Skeletal muscle tissue (tissue), 3 donors: ENCODE measurements at regions not wholly inside any gene's neighbourhood (a gene's known extent, or its start where the extent isn't known, plus 50 kb on each side); places are given as distances from the start of the nearest gene placed in this dataset.

ENCODE experiments used
- H3K27ac ChIP-seq: one replicate; pipeline ENCODE4 v1.7.0; 2013; ENCODE audit warnings: mild to moderate bottlenecking, low read depth, low read length, inconsistent platforms
- H3K27me3 ChIP-seq, 3 donors: one replicate each; pipeline ENCODE4 v1.7.0; 2013; ENCODE audit warnings: low read length in 3 of 3; ENCODE audit not compliant: control insufficient read depth in 3 of 3, insufficient read depth in 3 of 3
- H3K36me3 ChIP-seq, 3 donors: one replicate each; pipeline ENCODE4 v1.7.0; 2013; ENCODE audit warnings: low read length in 3 of 3; ENCODE audit not compliant: control insufficient read depth in 3 of 3, insufficient read depth in 3 of 3
- H3K4me1 ChIP-seq, 3 donors: one replicate each; pipeline ENCODE4 v1.7.0; 2013; ENCODE audit warnings: low read length in 3 of 3, mild to moderate bottlenecking in 3 of 3; ENCODE audit not compliant: control insufficient read depth in 3 of 3, insufficient read depth in 3 of 3
- H3K4me3 ChIP-seq, 3 donors: one replicate each; pipeline ENCODE4 v1.7.0; 2013; ENCODE audit warnings: low read length in 3 of 3
- H3K9ac ChIP-seq, 3 donors: one replicate each; pipeline ENCODE4 v1.7.0; 2013; ENCODE audit warnings: low read length in 3 of 3, mild to moderate bottlenecking in 3 of 3, moderate library complexity in 2 of 3, low read depth in 1 of 3
- H3K9me3 ChIP-seq, 3 donors: one replicate each; pipeline ENCODE4 v1.7.0; 2013; ENCODE audit warnings: low read length in 3 of 3; ENCODE audit not compliant: control insufficient read depth in 3 of 3
- donor health status: Osteomylitis.

GRCh38 chr4:24055623-24056022 lies 165.8 kb upstream of the PPARGC1A start:
- Histone ChIP-seq H3K36me3 (no peaks in the 10 kb centered on the region), H3K9ac (no peak overlapping the region), H3K9me3 (no peaks in the 10 kb centered on the region), H3K4me3 (no peak overlapping the region), H3K4me1 (no peaks in the 10 kb centered on the region), H3K27ac (no peak overlapping the region), H3K27me3 (no peaks in the 10 kb centered on the region)

GRCh38 chr4:24054910-24055309 lies 165.1 kb upstream of the PPARGC1A start:
- Histone ChIP-seq H3K36me3 (no peaks in the 10 kb centered on the region), H3K9me3 (no peaks in the 10 kb centered on the region), H3K27ac (no peak overlapping the region), H3K4me3 (no peak overlapping the region), H3K27me3 (no peaks in the 10 kb centered on the region), H3K9ac (no peak overlapping the region), H3K4me1 (no peaks in the 10 kb centered on the region)

GRCh38 chr4:24053934-24054333 lies 164.1 kb upstream of the PPARGC1A start:
- H3K4me1 ChIP-seq: no peaks in the 10 kb centered on the region
- no peaks in the 10 kb centered on the region for H3K27me3 ChIP-seq
- no peak overlapping the region for H3K4me3 ChIP-seq
- no peak overlapping the region for H3K9ac ChIP-seq
- H3K27ac ChIP-seq: no peak overlapping the region
- no peaks in the 10 kb centered on the region for H3K9me3 ChIP-seq
- no peaks in the 10 kb centered on the region for H3K36me3 ChIP-seq

GRCh38 chr4:24044610-24045589 lies 155.1 kb upstream of the PPARGC1A start:
- Histone ChIP-seq H3K27ac (no peak overlapping the region), H3K27me3 (no peaks in the 10 kb centered on the region), H3K4me3 (no peak overlapping the region), H3K36me3 (no peaks in the 10 kb centered on the region), H3K9me3 (no peaks in the 10 kb centered on the region), H3K4me1 (no peaks in the 10 kb centered on the region), H3K9ac (no peak overlapping the region)

- H3K4me3 ChIP-seq: no peak overlapping the region
- no peaks in the 10 kb centered on the region for H3K36me3 ChIP-seq
- H3K27ac ChIP-seq: no peak overlapping the region
- no peaks in the 10 kb centered on the region for H3K9me3 ChIP-seq
- no peaks in the 10 kb centered on the region for H3K4me1 ChIP-seq
- no peak overlapping the region for H3K9ac ChIP-seq
- H3K27me3 ChIP-seq: no peaks in the 10 kb centered on the region
These were observed 152.2 kb upstream of the PPARGC1A start for GRCh38 chr4:24042094-24042493.

GRCh38 chr4:24040811-24041210 lies 151.0 kb upstream of the PPARGC1A start:
- Histone ChIP-seq H3K9ac (no peak overlapping the region), H3K4me1 (no peaks in the 10 kb centered on the region), H3K27ac (no peak overlapping the region), H3K9me3 (no peaks in the 10 kb centered on the region), H3K27me3 (no peaks in the 10 kb centered on the region), H3K36me3 (no peaks in the 10 kb centered on the region), H3K4me3 (no peak overlapping the region)

- Histone ChIP-seq H3K27ac (no peak overlapping the region), H3K9ac (no peak overlapping the region), H3K4me1 (peaks cover 0 to 6% (median 2%) of the 10 kb centered on the region in 3 donors), H3K4me3 (no peak overlapping the region), H3K27me3 (no peaks in the 10 kb centered on the region), H3K9me3 (no peaks in the 10 kb centered on the region), H3K36me3 (no peaks in the 10 kb centered on the region)
These were observed 143.8 kb upstream of the PPARGC1A start for GRCh38 chr4:24033626-24034025.

GRCh38 chr4:24032371-24032989 lies 142.6 kb upstream of the PPARGC1A start:
- peaks cover 0 to 6% (median 2%) of the 10 kb centered on the region in 3 donors for H3K4me1 ChIP-seq
- no peak overlapping the region for H3K9ac ChIP-seq
- H3K4me3 ChIP-seq: no peak overlapping the region
- H3K27me3 ChIP-seq: no peaks in the 10 kb centered on the region
- H3K27ac ChIP-seq: no peak overlapping the region
- no peaks in the 10 kb centered on the region for H3K36me3 ChIP-seq
- no peaks in the 10 kb centered on the region for H3K9me3 ChIP-seq

- Histone ChIP-seq H3K36me3 (no peaks in the 10 kb centered on the region), H3K27ac (no peak overlapping the region), H3K9ac (no peak overlapping the region), H3K4me3 (no peak overlapping the region), H3K4me1 (peaks cover 0 to 3% (median 0%) of the 10 kb centered on the region in 3 donors), H3K27me3 (no peaks in the 10 kb centered on the region), H3K9me3 (no peaks in the 10 kb centered on the region)
These were observed 136.7 kb upstream of the PPARGC1A start for GRCh38 chr4:24026596-24026995.

- Histone ChIP-seq H3K27me3 (peaks cover 0 to 5% (median 3%) of the 10 kb centered on the region in 3 donors), H3K9me3 (no peaks in the 10 kb centered on the region), H3K27ac (no peak overlapping the region), H3K9ac (no peak overlapping the region), H3K36me3 (no peaks in the 10 kb centered on the region), H3K4me3 (no peak overlapping the region), H3K4me1 (peaks cover 0 to 3% (median 0%) of the 10 kb centered on the region in 3 donors)
These were observed 134.8 kb upstream of the PPARGC1A start for GRCh38 chr4:24024605-24025004.
